ENCODE measurements at regions not wholly inside any gene's neighbourhood (a gene's known extent, or its start where the extent isn't known, plus 50 kb on each side); places are given as distances from the start of the nearest gene placed in this dataset.

- intact Hi-C loops (cut with DNase I, micrococcal nuclease), result no loop called here
- Histone ChIP-seq H3K4me1 (ENCODE audit: low read depth) (no peaks in the 10 kb centered on the region), H3K9me3 (no peaks in the 10 kb centered on the region), H3K4me3 (no peak overlapping the region), H3K36me3 (ENCODE audit: low read depth) (no peaks in the 10 kb centered on the region)
- TF ChIP-seq CTCF (IDR thresholded peaks at IDR 0.05), result no peak
- no peak for ATAC-seq
- DNase-seq, result no peak
Observed at GRCh38 chr12:25752710-25753309, 199.7 kb upstream of the LMNTD1 start.

- DNase-seq (no peak), ATAC-seq (no peak)
- H3K36me3 ChIP-seq (ENCODE audit: low read depth), result no peaks in the 10 kb centered on the region
- H3K9me3 ChIP-seq, result no peaks in the 10 kb centered on the region
- intact Hi-C loops (cut with DNase I, micrococcal nuclease), result no loop called here
- no peak for TF ChIP-seq CTCF (IDR thresholded peaks at IDR 0.05)
- H3K4me3 ChIP-seq, result no peak overlapping the region
- H3K4me1 ChIP-seq (ENCODE audit: low read depth), result no peaks in the 10 kb centered on the region
Observed at GRCh38 chr12:25755136-25755970, 202.3 kb upstream of the LMNTD1 start.

GRCh38 chr12:25755971-25756260 is 202.6 kb upstream of the RASSF8 start:
- DNase-seq, result no peak
- Histone ChIP-seq H3K4me3 (no peak overlapping the region), H3K4me1 (ENCODE audit: low read depth) (no peaks in the 10 kb centered on the region), H3K36me3 (ENCODE audit: low read depth) (no peaks in the 10 kb centered on the region), H3K9me3 (no peaks in the 10 kb centered on the region)
- no peak for TF ChIP-seq CTCF (IDR thresholded peaks at IDR 0.05)
- ATAC-seq, result peak; percentile 43
- intact Hi-C loops (cut with DNase I, micrococcal nuclease), result no loop called here

- Histone ChIP-seq H3K9me3 (no peaks in the 10 kb centered on the region), H3K4me3 (no peak overlapping the region), H3K36me3 (ENCODE audit: low read depth) (no peaks in the 10 kb centered on the region), H3K4me1 (ENCODE audit: low read depth) (no peaks in the 10 kb centered on the region)
- DNase-seq (peak in 1 of 3 donors; percentile 32), ATAC-seq (peak; percentile 69)
- intact Hi-C loops (cut with DNase I, micrococcal nuclease), result no loop called here
- TF ChIP-seq CTCF (IDR thresholded peaks at IDR 0.05), result no peak
Observed at GRCh38 chr12:25757037-25757665, 201.3 kb upstream of the RASSF8 start.

- TF ChIP-seq CTCF (IDR thresholded peaks at IDR 0.05), result no peak
- intact Hi-C loops (cut with DNase I, micrococcal nuclease), result no loop called here
Observed at GRCh38 chr12:25759752-25760151, 198.7 kb upstream of the RASSF8 start.

More at GRCh38 chr12:25759752-25760151, 198.7 kb upstream of the RASSF8 start:
- Histone ChIP-seq H3K4me1 (ENCODE audit: low read depth) (no peaks in the 10 kb centered on the region), H3K36me3 (ENCODE audit: low read depth) (no peaks in the 10 kb centered on the region), H3K9me3 (no peaks in the 10 kb centered on the region), H3K4me3 (no peak overlapping the region)
- ATAC-seq (no peak), DNase-seq (no peak)

Measured in mucosa of descending colon (tissue), 3 donors.